Limb (tissue), 2 donors: ENCODE measurements at regions not wholly inside any gene's neighbourhood (a gene's known extent, or its start where the extent isn't known, plus 50 kb on each side); places are given as distances from the start of the nearest gene placed in this dataset.

Source experiments
- DNase-seq, 2 donors: peaks; one replicate each; pipeline ENCODE4 v3.0.0-alpha.2; 2016; ENCODE audit errors: extremely low spot score in 2 of 2

DNA sequence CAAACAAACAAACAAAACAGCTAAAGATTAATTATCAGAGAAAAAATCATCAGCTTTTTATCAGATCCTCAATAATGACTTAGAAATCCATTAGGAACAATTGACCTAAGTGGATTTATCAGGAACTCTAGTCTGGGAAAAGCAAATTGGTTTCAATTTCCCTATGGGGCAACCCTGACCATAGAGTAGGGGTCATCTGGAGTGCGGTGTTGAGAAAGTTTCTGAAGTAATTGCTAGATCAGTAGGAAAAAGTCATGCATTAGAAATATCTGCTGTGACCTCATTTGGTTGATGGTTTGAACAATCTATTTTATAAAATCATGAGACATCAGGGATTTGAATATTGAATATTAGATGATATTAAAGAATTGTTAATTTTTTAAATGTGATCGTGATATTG, 507.9 kb downstream of the TXNL1 start:
- no peak for DNase-seq

DNA sequence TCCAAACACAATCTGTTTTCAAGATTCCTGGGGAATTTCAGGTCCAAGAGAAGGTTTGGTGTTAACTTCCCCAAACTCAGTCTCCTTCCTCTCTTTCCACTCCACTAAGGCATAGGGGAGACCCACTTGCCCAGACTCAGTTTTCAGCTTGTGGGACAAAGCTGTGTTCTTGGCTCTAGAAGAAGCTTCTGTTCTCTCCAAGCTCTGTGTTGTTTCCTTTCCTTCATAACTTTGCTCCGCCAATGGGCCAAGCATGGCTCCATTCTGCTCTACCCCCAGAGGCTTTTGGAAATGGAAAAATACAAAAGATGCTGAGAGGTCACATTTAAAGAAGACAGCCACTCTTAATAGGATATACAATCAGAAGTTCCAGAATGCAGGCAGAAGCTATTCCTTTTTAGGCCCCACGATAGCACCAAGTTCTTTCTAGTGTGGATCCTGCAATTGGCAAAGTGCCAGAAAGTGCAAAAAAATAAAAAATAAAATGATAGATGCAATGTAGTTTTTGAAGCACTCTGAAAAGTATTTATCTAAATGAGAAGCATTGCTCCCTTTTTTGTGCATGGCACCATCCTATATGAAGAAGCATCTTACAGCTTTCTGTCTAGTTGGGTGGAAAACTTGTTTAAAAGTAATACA, 510.1 kb downstream of the TXNL1 start:
- DNase-seq: no peak

GRCh38 chr18:56127322-56128099, 510.9 kb downstream of the TXNL1 start:
- no peak for DNase-seq

- DNase-seq: no peak
Measured at GRCh38 chr18:56124186-56124585, 514.2 kb downstream of the TXNL1 start.

GRCh38 chr18:56121669-56122068, 516.7 kb downstream of the TXNL1 start:
- no peak for DNase-seq

GRCh38 chr18:56120782-56121181, 517.6 kb downstream of the TXNL1 start:
- DNase-seq: no peak

DNA sequence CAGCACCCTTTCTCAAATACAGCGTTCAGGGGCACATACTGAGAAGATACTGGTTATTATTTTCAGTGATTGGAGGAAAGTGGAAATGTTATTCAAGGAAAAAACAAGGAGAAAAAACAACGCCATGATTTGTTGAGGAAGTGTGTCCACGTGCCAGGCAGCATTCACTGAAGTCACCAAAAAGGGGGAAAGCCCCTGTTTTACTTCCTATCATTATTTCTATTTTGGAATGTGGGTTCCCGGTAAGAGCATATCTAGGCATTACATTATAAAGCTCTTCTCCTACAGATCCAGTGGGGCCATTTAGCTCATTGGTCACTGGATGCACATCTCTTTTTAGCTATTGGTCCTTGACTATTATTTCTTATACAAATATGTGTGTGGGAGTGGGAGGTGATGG, 518.7 kb downstream of the TXNL1 start:
- no peak for DNase-seq

DNA sequence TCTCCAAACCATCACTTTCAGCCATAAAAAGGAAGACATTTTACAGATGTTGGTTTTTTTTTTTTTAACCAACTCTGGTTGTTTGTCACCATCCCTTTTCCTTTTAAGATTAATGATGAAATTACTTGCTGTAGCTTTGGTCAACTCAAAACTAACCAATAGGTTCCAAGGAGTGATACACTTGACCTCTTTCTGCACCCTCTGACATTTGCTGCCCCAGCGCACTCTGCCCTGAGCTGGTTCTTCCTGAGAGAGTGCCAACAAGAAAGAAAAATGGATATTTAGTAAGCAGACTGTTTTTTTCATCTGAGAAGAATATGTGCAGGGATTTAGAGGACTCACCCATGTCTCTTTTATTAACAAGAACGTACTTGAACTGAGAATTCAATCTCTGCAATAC, 520.0 kb downstream of the TXNL1 start:
- no peak for DNase-seq

- no peak for DNase-seq
Measured at GRCh38 chr18:56115071-56116015, 523.0 kb downstream of the TXNL1 start.

GRCh38 chr18:56112984-56113383, 525.0 kb upstream of the TCF4 start:
- DNase-seq: no peak

DNA sequence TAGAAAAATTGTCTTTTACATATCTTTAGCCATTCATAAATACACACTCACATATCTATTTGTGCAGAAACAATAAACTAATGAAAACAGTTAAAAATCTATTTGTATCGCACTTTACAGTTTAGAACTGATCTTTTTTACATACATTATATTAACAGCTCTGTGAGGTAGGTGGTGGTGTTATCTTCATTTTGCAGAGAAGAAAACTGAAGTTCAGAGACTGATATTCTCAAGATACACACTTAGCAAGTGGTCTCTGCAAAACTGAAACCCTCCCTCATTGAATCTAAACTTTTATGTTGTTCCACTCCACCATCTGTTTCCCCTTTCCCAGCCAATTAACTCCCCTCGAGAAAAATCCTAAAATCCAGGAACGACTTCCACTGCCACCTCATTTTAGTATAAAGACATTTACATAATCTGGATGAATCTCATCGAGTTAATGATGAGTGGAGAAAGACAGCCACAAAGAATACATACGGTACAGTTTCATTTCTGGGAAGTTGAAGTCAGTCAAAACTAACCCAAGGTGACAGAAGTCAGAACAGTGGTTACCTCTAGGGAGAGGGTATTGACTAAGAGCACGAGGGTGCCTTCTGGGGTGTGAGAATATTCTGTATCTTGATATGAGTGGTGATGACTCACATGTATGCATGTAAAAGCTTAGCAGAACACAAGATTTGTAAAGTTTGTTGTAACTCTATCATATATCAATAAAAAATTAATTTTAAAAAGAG, 524.2 kb upstream of the TCF4 start:
- DNase-seq: no peak

GRCh38 chr18:56109757-56110156, 521.8 kb upstream of the TCF4 start:
- no peak for DNase-seq

DNA sequence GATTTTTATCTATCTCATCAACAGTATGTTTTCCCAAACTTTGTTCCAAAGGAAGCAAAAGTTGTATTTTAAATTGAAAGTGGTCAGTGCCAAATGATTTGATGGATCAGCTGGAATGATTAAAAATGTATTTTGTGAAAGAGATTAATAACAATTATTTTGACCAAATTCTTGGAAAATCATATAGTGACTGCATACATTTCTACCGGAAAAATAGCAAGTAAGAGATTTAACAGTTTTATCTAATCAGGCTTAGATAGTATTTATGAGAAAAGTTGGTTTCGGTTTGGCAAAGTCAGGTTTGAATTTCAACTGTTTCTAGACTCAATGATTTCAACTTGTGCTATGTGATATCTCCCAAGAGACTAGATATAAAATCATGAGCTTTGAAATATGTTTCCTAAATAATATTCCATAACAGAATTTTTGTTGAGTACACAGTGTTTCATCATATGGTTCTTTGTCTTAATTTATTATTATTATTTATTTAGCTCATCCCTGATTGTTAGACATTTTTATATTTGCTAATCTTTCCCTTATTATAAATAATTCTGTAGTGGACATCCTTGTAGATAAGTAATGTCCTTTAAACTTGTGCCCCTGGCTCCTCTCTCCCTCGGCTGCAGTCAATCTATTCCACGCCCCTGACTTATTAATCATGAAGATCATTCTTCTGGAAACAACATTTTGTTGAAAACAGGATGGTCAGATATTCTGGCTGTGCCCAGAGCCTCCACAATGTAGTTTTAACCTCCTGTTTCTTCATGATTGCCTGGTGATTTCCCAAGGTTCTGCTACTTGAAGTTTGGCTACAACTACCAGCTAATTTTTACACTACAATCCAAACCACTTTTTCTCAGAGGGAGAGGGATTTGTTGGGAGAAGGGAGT, 520.7 kb upstream of the TCF4 start:
- DNase-seq: no peak

DNA sequence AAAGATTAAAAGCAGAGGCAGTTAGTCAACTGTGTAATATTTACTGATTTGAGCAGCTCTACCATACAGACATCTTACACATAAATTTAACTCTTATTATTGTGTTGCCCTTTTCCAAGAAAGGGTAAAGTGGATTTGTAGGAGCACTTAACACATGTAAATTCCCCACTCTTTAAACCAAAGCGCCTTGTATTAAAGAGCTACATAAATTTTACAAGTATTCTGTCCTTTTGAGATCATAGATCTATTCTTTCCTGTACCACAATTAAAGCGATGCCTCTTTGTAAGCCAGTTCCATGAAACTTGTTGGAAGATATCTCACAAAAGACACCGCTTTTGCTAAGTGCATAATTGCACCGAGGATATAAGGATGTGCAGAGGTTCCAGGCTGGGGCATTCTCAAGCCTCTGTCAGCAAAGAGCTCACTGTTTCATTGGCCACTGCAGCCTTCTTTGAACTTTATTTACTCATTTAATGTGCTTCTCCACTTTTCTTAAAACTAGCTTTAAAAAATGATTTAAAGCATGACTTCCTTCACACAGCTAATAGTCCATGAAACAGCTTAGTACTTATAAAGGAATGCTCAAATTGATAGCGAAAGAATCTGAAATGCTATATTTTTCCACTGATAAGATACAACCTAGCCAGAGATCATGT, 520.0 kb upstream of the TCF4 start:
- DNase-seq: no peak

- DNase-seq: no peak
Measured at GRCh38 chr18:56100090-56100722, 512.2 kb upstream of the TCF4 start.

DNA sequence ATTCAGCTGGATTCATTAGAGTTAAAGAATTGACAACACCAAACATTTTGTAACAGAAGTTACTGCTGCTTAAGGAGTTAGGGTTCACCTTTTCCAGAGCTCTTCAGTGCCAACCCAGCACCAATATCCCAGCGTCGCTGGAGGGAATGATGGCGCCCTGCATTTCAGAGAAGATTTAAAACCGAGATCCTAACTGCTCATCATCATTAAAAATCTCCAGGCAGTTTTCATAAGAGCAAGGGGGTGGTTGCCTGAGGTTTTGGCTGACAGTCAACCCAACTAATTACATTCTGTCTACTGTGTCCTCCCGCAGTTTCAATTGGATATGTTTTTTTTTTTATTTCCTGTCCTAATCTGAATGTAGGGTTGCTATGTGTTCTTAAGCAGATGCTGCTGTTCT, 509.6 kb upstream of the TCF4 start:
- DNase-seq: no peak

GRCh38 chr18:56096861-56097260, 508.9 kb upstream of the TCF4 start:
- no peak for DNase-seq

DNA sequence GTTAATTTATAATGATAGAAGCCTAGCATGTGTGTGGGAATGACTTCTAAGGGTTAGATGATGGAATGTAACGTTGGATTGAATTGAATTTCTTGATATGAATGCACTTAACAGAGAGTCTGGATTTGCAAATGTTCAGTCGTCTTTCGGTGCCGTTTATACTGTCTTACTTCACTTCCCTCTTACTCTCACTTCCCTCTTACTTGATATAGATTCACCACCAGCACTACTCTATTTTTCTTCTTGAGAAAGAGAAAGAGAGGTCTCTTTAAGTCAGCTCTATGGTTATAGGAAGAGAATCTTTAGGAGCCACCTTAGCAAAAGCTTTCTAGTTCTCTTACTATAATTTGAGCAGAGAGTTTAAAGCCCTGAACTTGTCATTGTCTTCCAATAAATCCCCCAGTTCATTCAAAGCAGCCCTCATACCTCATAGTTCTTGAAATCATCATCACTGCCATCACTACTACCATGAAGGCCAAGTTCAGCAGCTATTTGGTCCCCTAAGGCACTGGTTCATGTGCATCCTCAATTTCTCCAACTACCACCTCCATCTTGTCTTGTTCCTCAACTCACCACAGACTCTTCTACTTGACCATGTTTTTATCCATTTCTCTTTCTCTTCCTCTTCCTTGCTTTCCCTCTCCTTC, 501.7 kb upstream of the TCF4 start:
- DNase-seq: no peak

GRCh38 chr18:56086786-56087185, 498.8 kb upstream of the TCF4 start:
- DNase-seq: no peak
